Body of pancreas (tissue), 4 donors: ENCODE measurements at regions not wholly inside any gene's neighbourhood (a gene's known extent, or its start where the extent isn't known, plus 50 kb on each side); places are given as distances from the start of the nearest gene placed in this dataset.

ENCODE experiments used
- POLR2A ChIP-seq, 3 donors: fragments of 450-650 bp; IDR thresholded peaks; one replicate each; pipeline ENCODE4 v1.6.1; 2016; ENCODE audit warnings: antibody characterized with exemption in 3 of 3, mild to moderate bottlenecking in 2 of 3
- TF ChIP-seq, protein P1 (sequence below), 7 experiments: fragments of 450-650 bp in 4 of 7; fragments of 200-600 bp in 3 of 7; sonication (generic) in 3 of 7; IDR thresholded peaks; one replicate each; pipeline ENCODE4 v1.5.1; 2016 to 2019; ENCODE audit warnings: antibody characterized with exemption in 7 of 7

DNA sequence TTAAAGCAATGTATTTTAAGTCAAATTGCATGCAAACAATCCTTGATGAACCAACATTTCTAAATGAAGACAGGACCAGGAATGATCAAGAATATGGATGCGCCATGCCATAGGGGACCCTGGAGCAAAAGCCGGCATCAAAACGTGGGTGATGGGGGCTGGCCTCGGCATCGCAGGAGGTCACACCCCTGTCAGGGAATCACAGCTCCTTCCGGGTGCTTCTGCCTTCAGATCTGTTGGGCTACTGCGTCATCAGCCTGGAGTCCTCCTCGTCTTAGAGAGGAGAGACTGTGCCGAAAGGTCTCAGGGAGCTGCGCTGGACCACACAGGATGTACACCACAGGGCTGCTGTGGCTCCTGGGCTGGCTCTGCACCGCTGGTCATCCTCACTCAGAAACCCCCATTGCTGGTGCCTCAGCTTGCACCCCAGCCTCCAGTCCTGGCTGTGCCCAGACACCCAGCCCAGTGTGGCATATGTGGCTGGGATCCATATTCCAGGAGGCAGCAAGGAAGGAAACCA, 152.9 kb upstream of the PPP1R26 start:
- TF ChIP-seq, protein P1, sequence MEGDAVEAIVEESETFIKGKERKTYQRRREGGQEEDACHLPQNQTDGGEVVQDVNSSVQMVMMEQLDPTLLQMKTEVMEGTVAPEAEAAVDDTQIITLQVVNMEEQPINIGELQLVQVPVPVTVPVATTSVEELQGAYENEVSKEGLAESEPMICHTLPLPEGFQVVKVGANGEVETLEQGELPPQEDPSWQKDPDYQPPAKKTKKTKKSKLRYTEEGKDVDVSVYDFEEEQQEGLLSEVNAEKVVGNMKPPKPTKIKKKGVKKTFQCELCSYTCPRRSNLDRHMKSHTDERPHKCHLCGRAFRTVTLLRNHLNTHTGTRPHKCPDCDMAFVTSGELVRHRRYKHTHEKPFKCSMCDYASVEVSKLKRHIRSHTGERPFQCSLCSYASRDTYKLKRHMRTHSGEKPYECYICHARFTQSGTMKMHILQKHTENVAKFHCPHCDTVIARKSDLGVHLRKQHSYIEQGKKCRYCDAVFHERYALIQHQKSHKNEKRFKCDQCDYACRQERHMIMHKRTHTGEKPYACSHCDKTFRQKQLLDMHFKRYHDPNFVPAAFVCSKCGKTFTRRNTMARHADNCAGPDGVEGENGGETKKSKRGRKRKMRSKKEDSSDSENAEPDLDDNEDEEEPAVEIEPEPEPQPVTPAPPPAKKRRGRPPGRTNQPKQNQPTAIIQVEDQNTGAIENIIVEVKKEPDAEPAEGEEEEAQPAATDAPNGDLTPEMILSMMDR (IDR thresholded peaks at IDR 0.05) = no peak
- no peak for TF ChIP-seq POLR2A (IDR thresholded peaks at IDR 0.05)
